GM18519 (cell line): ENCODE measurements at regions not wholly inside any gene's neighbourhood (a gene's known extent, or its start where the extent isn't known, plus 50 kb on each side); places are given as distances from the start of the nearest gene placed in this dataset.
A peak's percentile ranks its signal among the peaks of the same experiment; 100 is the strongest.

Experiments used
- ATAC-seq: cut with Tn5 transposase; IDR thresholded peaks from one replicate; pipeline ENCODE4 v1.9.1; 2021; ENCODE audit warnings: mild to moderate bottlenecking, moderate library complexity; ENCODE audit not compliant: unreplicated experiment, low FRiP score

DNA sequence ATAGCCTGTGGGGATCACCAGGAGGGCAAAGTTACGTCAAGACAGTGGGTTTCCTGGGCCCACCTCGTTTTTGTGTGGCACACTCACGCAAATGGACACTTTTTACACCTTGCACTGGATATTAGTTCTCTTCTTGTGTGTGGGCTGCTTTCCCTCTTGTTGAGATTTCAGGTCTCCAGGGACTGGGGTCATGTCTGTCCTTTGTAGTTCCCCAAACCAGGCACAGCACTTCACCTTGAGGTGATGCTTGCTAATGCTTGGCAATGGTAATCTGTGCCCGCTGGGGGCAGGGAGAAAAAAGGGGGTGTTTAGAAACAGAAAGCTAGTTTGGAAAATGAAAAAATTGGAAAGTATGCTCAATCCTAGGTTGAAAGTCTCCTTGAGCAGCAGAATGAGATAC, 195.3 kb downstream of the PTEN start:
- no peak for ATAC-seq

GRCh38 chr10:88059190-88059589, 195.8 kb downstream of the PTEN start:
- no peak for ATAC-seq

DNA sequence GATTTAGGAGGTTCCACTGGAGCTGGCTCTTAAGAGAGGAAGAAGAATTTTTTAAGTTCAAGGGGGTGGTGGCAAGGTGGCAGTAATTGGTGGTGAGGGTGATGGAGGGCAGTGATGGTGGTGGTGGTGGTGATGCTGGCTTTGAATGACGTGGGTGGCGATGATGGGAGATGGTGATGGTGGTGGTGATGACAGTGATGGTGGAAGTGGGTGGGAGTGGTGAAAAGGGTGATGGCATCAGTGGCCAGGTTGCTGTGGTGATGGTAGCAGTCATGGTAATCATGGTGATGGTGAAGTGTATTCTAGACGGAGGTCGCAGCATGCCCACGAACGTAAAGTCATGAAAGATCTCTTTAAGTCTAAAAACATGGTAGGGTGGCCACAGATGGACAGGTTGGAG, 197.3 kb downstream of the PTEN start:
- ATAC-seq = no peak

DNA sequence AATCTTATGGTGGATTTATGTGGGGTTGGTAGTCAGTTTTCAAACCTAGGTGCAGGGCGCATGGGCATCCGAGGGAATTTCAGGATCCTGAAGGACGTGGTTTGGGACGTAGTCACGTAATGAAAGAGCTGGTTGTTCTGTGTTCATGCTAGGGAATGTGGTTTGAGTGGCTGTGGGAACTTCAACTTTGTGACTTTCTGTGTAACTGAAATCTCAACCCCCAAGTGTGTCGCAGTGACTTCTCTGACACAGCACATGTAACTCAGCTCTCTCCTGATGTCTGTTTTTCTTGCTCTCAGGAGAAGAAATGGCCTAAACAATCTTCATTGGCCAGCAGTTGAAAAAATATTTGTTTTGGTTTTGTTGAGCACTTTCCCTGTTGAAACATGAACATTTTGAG, 199.0 kb downstream of the PTEN start:
- ATAC-seq = no peak

GRCh38 chr10:88062798-88063472, 199.5 kb downstream of the PTEN start:
- no peak for ATAC-seq

- ATAC-seq = no peak
These were observed 200.6 kb downstream of the PTEN start for GRCh38 chr10:88063861-88064557.

DNA sequence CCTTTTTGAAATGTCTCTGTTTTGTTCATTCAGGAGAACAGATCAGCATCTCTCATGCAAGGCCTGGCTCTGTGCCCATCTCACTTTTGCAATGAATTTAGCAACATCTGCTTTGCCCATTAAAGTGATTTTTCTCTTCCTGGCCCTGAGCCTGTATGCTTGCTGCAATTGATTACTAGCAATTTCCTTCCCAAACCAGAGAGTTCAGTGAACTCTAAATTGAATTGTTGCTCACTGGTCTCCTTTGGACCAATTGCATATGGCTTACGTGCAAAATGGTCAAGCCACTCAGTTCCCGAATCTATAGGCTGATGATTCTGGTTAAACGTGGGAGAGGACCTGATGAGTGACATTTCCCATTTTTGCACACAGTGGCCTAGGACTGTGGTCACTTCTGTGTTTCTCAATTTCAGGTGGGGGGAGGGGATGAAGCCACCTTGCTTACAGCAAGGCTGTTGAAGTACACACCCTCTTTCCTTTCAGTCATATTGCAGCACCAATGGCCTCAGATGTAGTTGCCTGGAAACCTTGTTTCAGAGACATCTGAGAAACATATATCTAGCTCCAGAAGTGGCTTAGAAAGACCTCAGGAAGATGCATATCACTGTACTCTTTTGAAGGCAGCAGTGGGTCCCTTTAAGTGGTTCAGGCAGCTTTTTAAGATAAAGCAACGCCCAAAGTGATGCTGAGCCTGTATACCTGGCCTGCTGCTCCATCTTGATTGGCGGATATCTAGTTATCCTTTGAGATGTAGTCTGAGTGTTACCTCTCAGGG, 201.4 kb downstream of the PTEN start:
- ATAC-seq = peak; percentile 41

- no peak for ATAC-seq
These were observed 202.1 kb downstream of the PTEN start for GRCh38 chr10:88065383-88066049.

DNA sequence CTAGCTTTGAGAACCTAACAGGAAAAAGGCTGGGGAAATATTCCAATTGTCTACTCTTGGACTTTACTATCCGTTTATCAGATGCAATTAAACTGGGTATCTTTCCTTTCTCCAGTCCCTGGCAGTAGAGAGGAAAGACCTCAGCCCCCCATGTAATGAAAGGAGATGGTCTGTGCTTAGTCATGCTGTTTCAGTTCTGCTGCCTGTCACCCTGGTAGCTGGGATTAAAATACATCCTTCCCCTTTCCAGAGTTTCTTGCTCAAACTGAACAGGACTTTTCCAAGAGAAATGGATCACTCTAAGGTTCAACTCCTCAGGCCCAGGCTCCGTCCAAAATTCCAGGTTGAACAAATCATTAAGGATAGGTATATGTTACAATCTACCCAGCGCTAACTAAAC, 202.9 kb downstream of the PTEN start:
- ATAC-seq = no peak

GRCh38 chr10:88066876-88067275, 203.5 kb downstream of the PTEN start:
- ATAC-seq = no peak

GRCh38 chr10:88067737-88068136, 204.3 kb downstream of the PTEN start:
- no peak for ATAC-seq

DNA sequence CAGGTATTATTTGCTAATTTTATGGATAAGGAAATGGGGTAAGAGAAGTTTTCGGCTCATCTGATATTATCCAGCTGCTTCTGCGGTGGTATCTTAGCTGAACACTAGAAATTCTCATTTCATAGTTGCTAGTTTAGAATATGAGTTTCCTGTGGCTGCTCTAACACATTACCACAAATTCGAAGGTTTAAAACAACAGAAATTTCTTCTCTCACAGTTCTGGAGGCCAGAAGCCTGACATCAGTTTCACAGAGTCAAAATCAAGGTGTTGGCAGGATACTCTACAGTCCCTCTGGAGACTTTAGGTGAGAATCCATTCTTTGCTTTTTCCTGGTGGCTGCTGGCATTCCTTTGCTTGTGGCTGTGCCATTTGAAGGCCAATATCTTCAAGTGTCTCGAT, 205.9 kb downstream of the PTEN start:
- no peak for ATAC-seq

DNA sequence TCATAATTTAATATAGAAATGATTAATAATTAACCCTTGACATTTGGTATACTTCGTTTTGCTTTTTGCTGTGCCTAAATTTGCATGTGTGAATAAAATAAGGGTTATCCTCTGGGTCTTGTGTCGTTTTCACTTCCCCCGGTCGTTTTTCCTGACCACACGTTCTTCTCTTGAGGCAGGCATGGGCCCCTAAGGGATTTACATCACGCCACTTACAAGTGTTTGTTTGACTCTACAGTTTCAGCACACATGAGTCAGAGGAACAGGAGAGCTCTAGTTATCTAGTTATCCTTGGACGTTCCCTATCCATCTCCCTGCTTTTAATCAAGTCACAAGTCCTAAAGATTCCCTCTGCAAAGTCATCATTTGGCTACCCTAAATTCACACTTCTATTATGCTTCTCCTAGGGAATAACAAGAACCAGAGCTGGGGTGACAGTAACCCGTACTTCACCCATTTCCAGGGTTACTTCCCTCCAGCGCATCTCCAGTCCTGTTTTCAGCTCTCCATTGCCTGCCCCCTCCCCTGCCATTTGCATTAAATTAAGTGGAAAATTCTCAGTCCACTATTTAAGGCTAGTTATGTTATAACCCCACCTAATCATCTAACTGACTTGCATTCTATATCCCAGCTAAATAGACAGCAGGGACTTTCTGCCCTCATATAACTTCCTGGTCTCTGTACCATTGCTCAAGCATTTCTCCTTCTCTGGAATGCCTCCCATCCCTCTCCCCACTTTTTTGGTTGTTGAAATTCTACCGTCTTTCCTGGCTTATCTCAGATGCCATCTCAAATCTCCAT, 206.9 kb downstream of the PTEN start:
- no peak for ATAC-seq

- ATAC-seq = no peak
These were observed 208.5 kb downstream of the PTEN start for GRCh38 chr10:88071879-88072278.

- no peak for ATAC-seq
These were observed 210.3 kb downstream of the PTEN start for GRCh38 chr10:88073682-88074081.

- ATAC-seq = no peak
These were observed 211.5 kb downstream of the PTEN start for GRCh38 chr10:88074971-88075370.

- no peak for ATAC-seq
These were observed 212.8 kb downstream of the PTEN start for GRCh38 chr10:88076027-88076880.

DNA sequence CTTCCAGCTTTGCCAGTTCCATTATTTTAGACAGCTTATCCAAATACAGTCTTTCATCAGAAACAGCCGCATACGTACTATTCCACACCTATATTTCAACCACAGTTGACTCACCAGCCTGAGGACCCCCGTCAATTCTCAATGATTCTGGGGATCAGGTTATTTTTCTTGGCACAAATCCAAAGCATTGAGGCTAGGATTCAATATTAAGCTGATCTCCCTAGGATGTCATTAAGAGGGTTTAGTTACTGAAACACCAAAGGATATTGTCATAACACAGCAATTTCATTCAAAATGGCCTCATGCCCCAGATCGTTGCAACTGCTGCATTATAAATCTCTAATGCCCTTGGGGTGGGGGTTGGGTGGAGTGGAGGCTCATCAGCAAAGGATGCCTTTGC, 214.6 kb downstream of the PTEN start:
- no peak for ATAC-seq

DNA sequence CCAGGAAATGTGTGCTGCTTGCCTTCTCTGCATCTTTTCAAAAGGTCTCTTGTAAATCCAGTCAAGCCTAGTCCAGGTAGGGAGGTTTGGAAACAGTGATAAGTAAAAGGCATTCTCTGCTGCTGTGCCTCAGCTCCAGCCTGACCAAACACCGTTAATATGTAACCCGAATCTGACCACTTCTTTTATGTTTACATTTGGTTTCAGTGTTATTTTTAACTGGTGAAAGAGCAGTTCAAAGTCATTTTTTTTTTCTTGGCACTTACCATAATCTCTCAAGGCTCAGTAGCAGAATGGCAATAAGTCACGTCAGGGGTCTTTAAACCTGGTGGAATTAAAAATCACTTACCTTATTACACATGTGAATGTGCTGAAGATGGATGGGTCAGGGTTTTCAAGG, 216.8 kb downstream of the PTEN start:
- peak; percentile 37 for ATAC-seq
